VCaP (cell line): ENCODE measurements at regions not wholly inside any gene's neighbourhood (a gene's known extent, or its start where the extent isn't known, plus 50 kb on each side); places are given as distances from the start of the nearest gene placed in this dataset.
"Not testable (repeated sequence)": the region's sequence is repeated elsewhere in the genome, so short reads cannot be mapped to it uniquely, and the experiment has no call there.

Experiments
- H3K27ac ChIP-seq: fragments of 450-650 bp; 2 replicates; pipeline ENCODE4 v1.5.1; 2017
- TF ChIP-seq, protein P1 (sequence below): fragments of 450-650 bp; conservative IDR thresholded peaks from 2 replicates; pipeline ENCODE4 v1.5.1; 2017; ENCODE audit warnings: mild to moderate bottlenecking, moderate library complexity

DNA sequence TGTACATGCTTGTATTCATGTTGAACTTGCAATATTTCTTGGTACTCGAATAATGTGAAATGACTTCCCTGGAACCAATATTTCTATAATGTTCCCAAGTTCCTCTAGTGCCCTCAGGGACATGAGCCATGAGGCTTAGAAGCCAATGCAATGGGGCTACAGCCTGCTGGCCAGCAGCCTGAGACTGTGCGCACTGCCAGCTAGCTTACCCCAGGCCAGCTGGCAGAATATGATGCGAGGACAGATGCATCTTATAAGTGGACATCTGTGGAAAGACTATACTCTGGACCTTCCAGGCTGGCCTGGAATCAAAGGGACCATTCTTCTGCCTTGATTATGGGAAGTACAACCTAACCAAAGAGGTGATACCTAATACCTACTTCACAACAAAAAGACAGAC lies 1862.0 kb upstream of the ACO1 start:
- TF ChIP-seq, protein P1, sequence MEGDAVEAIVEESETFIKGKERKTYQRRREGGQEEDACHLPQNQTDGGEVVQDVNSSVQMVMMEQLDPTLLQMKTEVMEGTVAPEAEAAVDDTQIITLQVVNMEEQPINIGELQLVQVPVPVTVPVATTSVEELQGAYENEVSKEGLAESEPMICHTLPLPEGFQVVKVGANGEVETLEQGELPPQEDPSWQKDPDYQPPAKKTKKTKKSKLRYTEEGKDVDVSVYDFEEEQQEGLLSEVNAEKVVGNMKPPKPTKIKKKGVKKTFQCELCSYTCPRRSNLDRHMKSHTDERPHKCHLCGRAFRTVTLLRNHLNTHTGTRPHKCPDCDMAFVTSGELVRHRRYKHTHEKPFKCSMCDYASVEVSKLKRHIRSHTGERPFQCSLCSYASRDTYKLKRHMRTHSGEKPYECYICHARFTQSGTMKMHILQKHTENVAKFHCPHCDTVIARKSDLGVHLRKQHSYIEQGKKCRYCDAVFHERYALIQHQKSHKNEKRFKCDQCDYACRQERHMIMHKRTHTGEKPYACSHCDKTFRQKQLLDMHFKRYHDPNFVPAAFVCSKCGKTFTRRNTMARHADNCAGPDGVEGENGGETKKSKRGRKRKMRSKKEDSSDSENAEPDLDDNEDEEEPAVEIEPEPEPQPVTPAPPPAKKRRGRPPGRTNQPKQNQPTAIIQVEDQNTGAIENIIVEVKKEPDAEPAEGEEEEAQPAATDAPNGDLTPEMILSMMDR = no peak
- no peak overlapping the region for H3K27ac ChIP-seq

DNA sequence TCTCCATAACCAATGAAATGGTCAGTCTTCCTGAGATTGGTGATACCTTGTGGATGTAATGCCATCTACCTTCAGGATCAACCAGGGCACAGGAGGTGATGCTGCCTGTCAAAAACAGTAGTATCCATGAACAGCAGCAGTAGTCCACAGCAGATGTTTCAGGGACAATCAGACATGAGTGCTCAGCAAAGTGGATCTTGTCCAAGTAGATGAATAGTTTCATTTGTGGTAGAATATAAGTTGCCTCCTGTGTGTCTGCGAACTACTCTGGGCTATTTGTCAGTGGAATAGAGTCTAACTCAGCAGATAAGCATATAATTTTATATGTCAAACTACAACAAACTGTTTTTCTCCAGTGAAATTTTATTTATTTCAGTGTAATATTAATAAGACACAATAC lies 1860.1 kb upstream of the ACO1 start:
- TF ChIP-seq, protein P1 = no peak
- H3K27ac ChIP-seq = no peak overlapping the region

DNA sequence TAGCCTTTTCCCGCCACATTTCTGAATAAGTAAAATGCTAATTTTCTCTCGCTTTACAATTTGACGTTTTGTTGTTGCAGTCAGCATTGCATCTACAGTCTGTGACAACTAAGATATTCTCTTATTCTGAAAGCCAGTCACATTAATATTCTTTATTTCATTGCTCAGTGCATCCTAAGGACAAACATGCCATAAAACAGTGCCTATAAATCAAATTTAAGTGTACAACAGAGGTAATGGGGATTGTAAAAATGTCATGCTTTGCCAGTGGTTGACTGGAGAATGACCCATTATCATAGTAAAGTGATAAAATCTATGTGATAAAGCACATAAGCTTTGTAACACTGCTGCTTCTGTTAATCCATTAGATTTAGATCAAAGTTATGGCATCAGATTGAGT lies 1850.0 kb upstream of the ACO1 start:
- no peak overlapping the region for H3K27ac ChIP-seq
- TF ChIP-seq, protein P1 = no peak

DNA sequence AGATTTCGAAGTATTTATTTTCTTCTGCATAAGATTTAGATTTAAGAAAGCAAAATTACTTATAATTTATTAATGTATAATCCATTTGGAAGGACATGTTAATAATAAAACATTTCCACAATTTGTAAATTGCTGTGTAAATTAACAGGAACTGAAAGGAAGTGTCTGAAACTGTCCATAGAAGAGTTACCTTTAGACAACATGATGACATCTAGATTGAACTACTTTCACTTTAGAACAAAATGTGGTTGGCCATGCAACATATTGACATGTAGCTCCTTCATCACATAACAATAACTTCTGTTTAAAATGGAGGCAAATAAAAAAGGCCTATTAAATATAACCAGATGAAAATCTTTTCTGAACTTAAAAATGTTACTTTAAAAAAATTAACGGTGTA lies 1849.5 kb upstream of the ACO1 start:
- no peak overlapping the region for H3K27ac ChIP-seq
- TF ChIP-seq, protein P1 = no peak

DNA sequence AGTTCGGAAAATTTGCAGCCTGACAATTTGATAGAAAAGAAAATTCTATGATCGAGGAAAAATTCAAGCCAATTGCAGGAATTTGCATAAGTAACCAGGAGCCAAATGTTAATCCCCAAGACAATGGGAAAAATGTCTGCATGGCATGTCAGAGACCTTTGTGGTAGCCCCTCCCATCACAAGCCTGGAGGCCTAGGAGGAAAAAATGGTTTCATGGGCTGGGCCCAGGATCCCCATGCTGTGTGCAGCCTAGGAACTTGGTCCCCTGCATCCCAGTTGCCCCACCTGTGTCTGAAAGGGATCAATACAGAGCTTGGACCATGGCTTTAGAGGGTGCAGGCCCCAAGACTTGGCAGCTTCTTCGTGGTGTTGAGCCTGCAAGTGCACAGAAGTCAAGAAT lies 1847.9 kb upstream of the ACO1 start:
- no peak overlapping the region for H3K27ac ChIP-seq
- TF ChIP-seq, protein P1 = no peak

DNA sequence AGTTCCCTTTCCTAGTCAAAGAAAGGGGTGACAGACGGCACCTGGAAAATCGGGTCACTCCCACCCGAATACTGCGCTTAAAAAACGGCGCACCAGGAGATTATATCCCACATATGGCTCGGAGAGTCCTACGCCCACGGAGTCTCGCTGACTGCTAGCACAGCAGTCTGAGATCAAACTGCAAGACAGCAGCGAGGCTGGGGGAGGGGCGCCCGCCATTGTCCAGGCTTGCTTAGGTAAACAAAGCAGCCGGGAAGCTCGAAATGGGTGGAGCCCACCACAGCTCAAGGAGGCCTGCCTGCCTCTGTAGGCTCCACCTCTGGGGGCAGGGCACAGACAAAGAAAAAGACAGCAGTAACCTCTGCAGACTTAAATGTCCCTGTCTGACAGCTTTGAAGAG lies 1844.7 kb upstream of the ACO1 start:
- not testable (repeated sequence) for H3K27ac ChIP-seq

DNA sequence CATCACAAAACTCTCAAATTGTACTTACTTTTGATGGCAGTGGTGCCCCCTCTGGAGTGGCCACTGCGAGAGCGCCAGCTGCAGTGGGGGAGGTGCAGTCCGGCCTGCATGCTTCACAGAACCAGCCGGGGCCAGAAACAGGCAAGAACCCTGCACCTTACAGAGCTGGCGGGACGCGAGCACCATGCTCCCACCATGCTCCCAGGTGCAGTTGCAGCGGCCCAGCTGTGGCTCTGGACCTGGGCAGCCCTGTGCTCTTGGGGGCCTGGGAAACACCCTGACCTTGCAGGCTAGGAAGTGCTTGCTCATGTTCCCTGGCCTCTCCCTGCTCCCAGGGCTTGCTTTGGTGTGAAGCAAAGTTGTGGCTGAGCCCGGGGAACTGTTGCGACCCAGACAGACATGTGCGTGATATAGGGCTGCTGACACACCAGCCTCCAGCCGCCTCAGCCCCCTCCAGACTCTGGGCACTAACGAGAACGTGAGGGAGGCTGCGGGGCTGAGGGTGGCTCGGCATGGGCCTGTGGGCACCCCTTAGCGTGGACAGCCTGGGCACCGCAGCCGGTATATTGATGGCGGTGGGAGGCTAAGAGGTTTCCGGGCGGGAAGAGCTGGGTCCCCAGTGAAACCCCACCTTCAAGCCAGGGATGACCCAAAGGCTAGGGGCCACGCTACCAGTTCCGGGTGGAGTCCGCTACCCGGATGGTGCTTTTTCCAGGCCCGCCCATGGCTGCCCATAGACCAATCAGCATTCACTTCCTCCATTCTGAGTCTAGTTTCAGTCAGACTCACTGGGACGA lies 1809.9 kb upstream of the ACO1 start:
- TF ChIP-seq, protein P1 = no peak
- H3K27ac ChIP-seq = no peak overlapping the region

DNA sequence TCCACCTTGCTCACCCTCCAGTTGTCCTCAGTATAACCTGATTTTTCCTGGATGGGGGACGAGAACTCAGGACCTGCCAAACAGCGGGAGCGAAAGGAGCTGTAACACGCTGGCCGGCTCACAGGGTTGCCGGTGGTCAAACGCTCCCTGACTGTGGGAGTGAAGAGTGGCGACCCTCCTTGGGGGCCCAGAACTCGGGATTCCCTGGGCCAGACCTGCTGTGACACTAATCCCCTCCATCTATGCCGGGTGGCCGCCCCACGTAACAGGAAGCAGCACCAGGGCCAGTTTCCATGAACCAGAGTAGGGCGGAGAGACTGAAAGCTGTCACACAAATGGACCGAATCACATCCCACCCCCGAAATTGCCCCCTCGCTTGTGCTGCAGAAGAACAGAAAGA lies 1809.2 kb upstream of the ACO1 start:
- TF ChIP-seq, protein P1 = no peak
- H3K27ac ChIP-seq = no peak overlapping the region
